ENCODE measurements at regions not wholly inside any gene's neighbourhood (a gene's known extent, or its start where the extent isn't known, plus 50 kb on each side); places are given as distances from the start of the nearest gene placed in this dataset.

GRCh38 chr2:125070726-125071505, 1045.8 kb downstream of the CNTNAP5 start:
- no peak for DNase-seq (ENCODE audit: low spot score)

GRCh38 chr2:125073440-125073839, 1048.4 kb downstream of the CNTNAP5 start:
- DNase-seq (ENCODE audit: low spot score), result no peak

- no peak for DNase-seq (ENCODE audit: low spot score)
These were observed 1060.8 kb downstream of the CNTNAP5 start for GRCh38 chr2:125085904-125086303.

- no peak for DNase-seq (ENCODE audit: low spot score)
These were observed 1061.5 kb downstream of the CNTNAP5 start for GRCh38 chr2:125086313-125087184.

GRCh38 chr2:125092276-125093009, 1067.4 kb downstream of the CNTNAP5 start:
- DNase-seq (ENCODE audit: low spot score), result no peak

- DNase-seq (ENCODE audit: low spot score), result no peak
These were observed 1070.7 kb downstream of the CNTNAP5 start for GRCh38 chr2:125095826-125096225.

- no peak for DNase-seq (ENCODE audit: low spot score)
These were observed 1081.6 kb downstream of the CNTNAP5 start for GRCh38 chr2:125106710-125107109.

- no peak for DNase-seq (ENCODE audit: low spot score)
These were observed 1082.4 kb downstream of the CNTNAP5 start for GRCh38 chr2:125107446-125107845.

GRCh38 chr2:125108251-125108650, 1083.2 kb downstream of the CNTNAP5 start:
- no peak for DNase-seq (ENCODE audit: low spot score)

GRCh38 chr2:125125902-125126301, 1100.8 kb downstream of the CNTNAP5 start:
- DNase-seq (ENCODE audit: low spot score), result no peak

- no peak for DNase-seq (ENCODE audit: low spot score)
These were observed 1135.9 kb downstream of the CNTNAP5 start for GRCh38 chr2:125160947-125161346.

- no peak for DNase-seq (ENCODE audit: low spot score)
These were observed 1142.1 kb downstream of the CNTNAP5 start for GRCh38 chr2:125167152-125167551.

GRCh38 chr2:125167820-125168219, 1142.7 kb downstream of the CNTNAP5 start:
- DNase-seq (ENCODE audit: low spot score), result peak; percentile 49

GRCh38 chr2:125168442-125168841, 1143.4 kb downstream of the CNTNAP5 start:
- DNase-seq (ENCODE audit: low spot score), result no peak

GRCh38 chr2:125169022-125169763, 1144.1 kb downstream of the CNTNAP5 start:
- DNase-seq (ENCODE audit: low spot score), result no peak

GRCh38 chr2:125169764-125170146, 1144.7 kb downstream of the CNTNAP5 start:
- DNase-seq (ENCODE audit: low spot score), result no peak

- no peak for DNase-seq (ENCODE audit: low spot score)
These were observed 1147.1 kb downstream of the CNTNAP5 start for GRCh38 chr2:125172181-125172580.

- no peak for DNase-seq (ENCODE audit: low spot score)
These were observed 1150.3 kb downstream of the CNTNAP5 start for GRCh38 chr2:125175415-125175814.

- DNase-seq (ENCODE audit: low spot score), result no peak
These were observed 1160.7 kb downstream of the CNTNAP5 start for GRCh38 chr2:125185691-125186270.

GRCh38 chr2:125207431-125207830, 1182.3 kb downstream of the CNTNAP5 start:
- DNase-seq (ENCODE audit: low spot score), result no peak

- DNase-seq (ENCODE audit: low spot score), result no peak
These were observed 1191.2 kb downstream of the CNTNAP5 start for GRCh38 chr2:125216321-125216720.

All from kidney tubule cell (primary cell).